Endothelial cell of umbilical vein (primary cell): ENCODE measurements at regions not wholly inside any gene's neighbourhood (a gene's known extent, or its start where the extent isn't known, plus 50 kb on each side); places are given as distances from the start of the nearest gene placed in this dataset.

Experiments
- BruUV-seq: library from RNA; stranded (reverse); fragments of 400-500 nt; replicated peaks from 2 replicates; lab custom pipeline; 2021; lab: Mats Ljungman, UMichigan
- CTCF ChIA-PET: fragments of 300-600, 350-600 bp; sonication (Branson Sonifier 250); formaldehyde crosslinking; loops from one replicate; lab custom pipeline; 2021; ENCODE audit warnings: antibody characterized with exemption, inconsistent platforms; lab: Charles Lee
- POLR2A ChIA-PET: fragments of 300-600, 350-600 bp; sonication (Branson Sonifier 250); formaldehyde crosslinking; loops from one replicate; lab custom pipeline; 2021; ENCODE audit warnings: antibody characterized with exemption, inconsistent platforms; lab: Charles Lee
- DNase-seq: peaks from one replicate; pipeline ENCODE4 v3.0.0-alpha.2; 2011; ENCODE audit warnings: low read depth, low spot score
- FAIRE-seq: peaks from 2 replicates; lab custom pipeline; 2011; peaks lifted over from hg19 to GRCh38; lab: Jason Lieb, UNC
- H2AFZ ChIP-seq: 2 replicates; pipeline ENCODE4 v1.6.0; 2012; ENCODE audit warnings: low read depth, low read length, control low read depth, inconsistent platforms
- H3K27ac ChIP-seq: 2 replicates; pipeline ENCODE4 v1.5.1; 2011; ENCODE audit warnings: low read depth, mild to moderate bottlenecking, control low read depth, low read length, moderate library complexity; ENCODE audit not compliant: insufficient read depth
- H3K27me3 ChIP-seq, 2 experiments: 2 replicates each; pipeline versions ENCODE4 v1.6.0 to v1.6.1; 2011; ENCODE audit warnings: low read length in 2 of 2, mixed read lengths in 1 of 2; ENCODE audit not compliant: control insufficient read depth in 2 of 2, insufficient read depth in 2 of 2
- H3K36me3 ChIP-seq, 2 experiments: 2 replicates in 1 of 2; 3 replicates in 1 of 2; pipeline ENCODE4 v1.5.1; 2011; ENCODE audit warnings: low read length in 2 of 2, mild to moderate bottlenecking in 1 of 2, moderate library complexity in 1 of 2; ENCODE audit not compliant: control insufficient read depth in 2 of 2, insufficient read depth in 2 of 2; ENCODE audit errors: extremely low read depth in 1 of 2
- H3K4me1 ChIP-seq: 3 replicates; pipeline ENCODE4 v1.5.1; 2011; ENCODE audit warnings: mild to moderate bottlenecking, low read length; ENCODE audit not compliant: control insufficient read depth, insufficient read depth; ENCODE audit errors: extremely low read depth
- H3K4me2 ChIP-seq: 2 replicates; pipeline ENCODE4 v1.6.1; 2011; ENCODE audit warnings: low read length, control low read depth, mixed read lengths; ENCODE audit not compliant: insufficient read depth
- H3K4me3 ChIP-seq, 3 experiments: fragments of 200-600 bp in 1 of 3; sonication (generic), shearing (Covaris generic) in 1 of 3; replicated peaks in 1 of 3; 2 replicates each; pipeline ENCODE4 v1.5.1; 2011 to 2016; ENCODE audit warnings: control low read depth in 3 of 3, low read length in 3 of 3, mild to moderate bottlenecking in 2 of 3, inconsistent platforms in 1 of 3, low read depth in 1 of 3, moderate library complexity in 1 of 3; ENCODE audit not compliant: insufficient read depth in 1 of 3
- H3K79me2 ChIP-seq: 2 replicates; pipeline ENCODE4 v1.6.0; 2012; ENCODE audit warnings: low read length, inconsistent platforms; ENCODE audit not compliant: control insufficient read depth, insufficient read depth
- H3K9ac ChIP-seq: replicated peaks from 2 replicates; pipeline ENCODE3; 2011; ENCODE audit warnings: low read length, control low read depth; ENCODE audit not compliant: insufficient read depth; ENCODE audit errors: extremely low read depth
- H3K9me1 ChIP-seq: replicated peaks from 3 replicates; pipeline ENCODE4 v1.6.0; 2011; ENCODE audit warnings: mild to moderate bottlenecking, low read length; ENCODE audit not compliant: control insufficient read depth, insufficient read depth; ENCODE audit errors: extremely low read depth
- H3K9me3 ChIP-seq: replicated peaks from 2 replicates; pipeline ENCODE4 v1.5.1; 2012; ENCODE audit warnings: low read length, inconsistent platforms; ENCODE audit not compliant: control insufficient read depth, insufficient read depth
- H4K20me1 ChIP-seq: replicated peaks from 2 replicates; pipeline ENCODE3; 2011; ENCODE audit warnings: mild to moderate bottlenecking, low read length; ENCODE audit not compliant: control insufficient read depth, insufficient read depth; ENCODE audit errors: extremely low read depth
- CTCF ChIP-seq, 2 donors: IDR thresholded peaks; 1 replicate in 1 of 2; 2 replicates in 1 of 2; pipeline ENCODE4 v1.5.1; 2011; ENCODE audit warnings: low read length in 2 of 2, mild to moderate bottlenecking in 2 of 2, moderate library complexity in 2 of 2, control low read depth in 1 of 2, inconsistent platforms in 1 of 2, low read depth in 1 of 2; ENCODE audit not compliant: insufficient read depth in 1 of 2; ENCODE audit errors: extremely low read depth in 1 of 2
- EZH2 ChIP-seq: IDR thresholded peaks from 2 replicates; pipeline ENCODE4 v1.6.1; 2012; ENCODE audit warnings: borderline replicate concordance, low read depth, mild to moderate bottlenecking, moderate library complexity, low read length, inconsistent platforms; ENCODE audit not compliant: severe bottlenecking
- FOS ChIP-seq: IDR thresholded peaks from 2 replicates; pipeline ENCODE4 v1.6.1; 2011; ENCODE audit warnings: mild to moderate bottlenecking, low read length, moderate library complexity, borderline replicate concordance; ENCODE audit not compliant: insufficient read depth
- GATA2 ChIP-seq: IDR thresholded peaks from 2 replicates; pipeline ENCODE4 v1.7.0; 2011; ENCODE audit warnings: low read depth, mild to moderate bottlenecking, moderate library complexity, mixed read lengths, low read length; ENCODE audit not compliant: insufficient read length, insufficient read depth
- JUN ChIP-seq: IDR thresholded peaks from 2 replicates; pipeline ENCODE4 v1.6.1; 2011; ENCODE audit warnings: borderline replicate concordance, low read depth; ENCODE audit not compliant: insufficient read length, insufficient read depth
- MAX ChIP-seq: IDR thresholded peaks from 2 replicates; pipeline ENCODE4 v1.6.1; 2011; ENCODE audit not compliant: insufficient read depth, insufficient read length
- MYC ChIP-seq: IDR thresholded peaks from one replicate; pipeline ENCODE4 v1.6.1; 2011; ENCODE audit warnings: mild to moderate bottlenecking, low read depth, low read length
- POLR2A ChIP-seq: IDR thresholded peaks from 2 replicates; pipeline ENCODE4 v1.6.1; 2012; ENCODE audit warnings: low read depth, mild to moderate bottlenecking, control low read depth, low read length
- POLR2AphosphoS5 ChIP-seq: IDR thresholded peaks from 2 replicates; pipeline ENCODE4 v1.6.1; 2012; ENCODE audit warnings: low read depth, mild to moderate bottlenecking, control low read depth, low read length, moderate library complexity; ENCODE audit not compliant: insufficient read depth
- dilution Hi-C: fragments of 300-500 bp; cut with MboI; formaldehyde crosslinking; loops from one replicate; pipeline ENCODE4 v1.15.0; 2019; ENCODE audit warnings: low sequenced_read_pairs; ENCODE audit not compliant: extremely low pct_ligation_motif_present
- intact Hi-C: fragments of 100-400 bp; cut with micrococcal nuclease; formaldehyde crosslinking; loops from one replicate; pipeline ENCODE4 v1.10.0; 2022

- FAIRE-seq = no peak
- Histone ChIP-seq H3K9ac (no peak overlapping the region), H3K9me3 (no peaks in the 10 kb centered on the region), H3K4me1 (no peaks in the 10 kb centered on the region), H3K4me3 (no peak overlapping the region), H3K4me2 (no peak overlapping the region), H3K27me3 (no peaks in the 10 kb centered on the region), H3K9me1 (no peaks in the 10 kb centered on the region), H4K20me1 (no peaks in the 10 kb centered on the region), H3K27ac (no peak overlapping the region), H3K36me3 (no peaks in the 10 kb centered on the region), H2AFZ (no peak overlapping the region), H3K79me2 (no peaks in the 10 kb centered on the region)
- BruUV-seq = no TSS peak
- no peak for DNase-seq
- dilution Hi-C loops = no loop called here
- intact Hi-C loops = no loop called here
- POLR2A ChIA-PET = no interaction called here
- no peak for TF ChIP-seq MAX
- TF ChIP-seq POLR2A = no peak
- TF ChIP-seq EZH2 = no peak
- no peak for TF ChIP-seq POLR2AphosphoS5
- no peak for TF ChIP-seq MYC
- no peak for TF ChIP-seq JUN
- no peak for TF ChIP-seq FOS
- TF ChIP-seq CTCF (IDR thresholded peaks at IDR 0.05; ENCODE audit: extremely low read depth in 1 of 2, insufficient read depth in 1 of 2, low read depth in 1 of 2, low read length in 2 of 2) = no peak
- no peak for TF ChIP-seq GATA2
- CTCF ChIA-PET = no interaction called here
Measured at GRCh38 chr6:156113631-156114030, 658.0 kb upstream of the NOX3 start.
